GM23338 (cell line): ENCODE measurements at regions not wholly inside any gene's neighbourhood (a gene's known extent, or its start where the extent isn't known, plus 50 kb on each side); places are given as distances from the start of the nearest gene placed in this dataset.

Source experiments
- ATAC-seq: fragments of 200-7000 bp; cut with Tn5 transposase; 3 replicates; pipeline ENCODE4 v1.9.1; 2020
- DNase-seq: peaks from one replicate; pipeline ENCODE4 v3.0.0-alpha.2; 2015; ENCODE audit warnings: low spot score
- H2AFZ ChIP-seq: fragments of 200-600 bp; sonication (generic); 2 replicates; pipeline ENCODE4 v1.8.0; 2016; ENCODE audit warnings: antibody characterized with exemption, mild to moderate bottlenecking, moderate library complexity
- H3F3A ChIP-seq: fragments of 200-600 bp; sonication (generic); replicated peaks from 2 replicates; pipeline ENCODE4 v1.8.0; 2017; ENCODE audit warnings: antibody characterized with exemption, mixed run types, low read depth
- H3K27ac ChIP-seq: fragments of 200-600 bp; sonication (generic); 2 replicates; pipeline ENCODE4 v1.6.1; 2016; ENCODE audit warnings: low read depth
- H3K27me3 ChIP-seq: fragments of 200-600 bp; sonication (generic); 2 replicates; pipeline ENCODE4 v1.8.0; 2016; ENCODE audit warnings: mild to moderate bottlenecking, mixed run types, moderate library complexity; ENCODE audit not compliant: insufficient read depth
- H3K36me3 ChIP-seq: fragments of 200-600 bp; sonication (generic); 2 replicates; pipeline ENCODE4 v1.8.0; 2016; ENCODE audit warnings: mild to moderate bottlenecking; ENCODE audit not compliant: insufficient read depth
- H3K4me1 ChIP-seq: fragments of 200-600 bp; sonication (generic); 2 replicates; pipeline ENCODE4 v1.8.0; 2016; ENCODE audit warnings: mild to moderate bottlenecking, moderate library complexity; ENCODE audit not compliant: insufficient read depth
- H3K4me2 ChIP-seq: fragments of 200-600 bp; sonication (generic); 2 replicates; pipeline ENCODE4 v1.7.1; 2017; ENCODE audit warnings: mixed run types
- H3K4me3 ChIP-seq: fragments of 200-600 bp; sonication (generic); 2 replicates; pipeline ENCODE4 v1.6.1; 2016; ENCODE audit warnings: mixed run types
- H3K79me2 ChIP-seq: fragments of 200-600 bp; sonication (generic); replicated peaks from 2 replicates; pipeline ENCODE4 v1.8.0; 2017; ENCODE audit warnings: mild to moderate bottlenecking; ENCODE audit not compliant: insufficient read depth
- H3K9me2 ChIP-seq: fragments of 200-600 bp; sonication (generic); 2 replicates; pipeline ENCODE4 v1.8.0; 2017; ENCODE audit not compliant: insufficient read depth
- H4K20me1 ChIP-seq: fragments of 200-600 bp; sonication (generic); replicated peaks from 2 replicates; pipeline ENCODE4 v1.8.0; 2017; ENCODE audit warnings: mild to moderate bottlenecking; ENCODE audit not compliant: insufficient read depth
- H3K27ac Mint-ChIP-seq: 2 replicates; pipeline ENCODE4 v1.8.0; 2020; ENCODE audit warnings: inconsistent platforms, mild to moderate bottlenecking, moderate library complexity, mixed read lengths
- H3K27me3 Mint-ChIP-seq: 3 replicates; pipeline ENCODE4 v1.8.0; 2022; ENCODE audit warnings: low read depth, mild to moderate bottlenecking, moderate library complexity, mixed read lengths, inconsistent platforms; ENCODE audit not compliant: insufficient read depth, poor library complexity
- H3K36me3 Mint-ChIP-seq: 3 replicates; pipeline ENCODE4 v1.8.0; 2021; ENCODE audit warnings: low read depth, mild to moderate bottlenecking, inconsistent platforms, moderate library complexity, mixed read lengths
- H3K4me1 Mint-ChIP-seq: 3 replicates; pipeline ENCODE4 v1.8.0; 2020; ENCODE audit warnings: mild to moderate bottlenecking, inconsistent platforms, mixed read lengths
- H3K4me3 Mint-ChIP-seq: 3 replicates; pipeline ENCODE4 v1.8.0; 2021; ENCODE audit warnings: moderate library complexity, mild to moderate bottlenecking, inconsistent platforms, mixed read lengths
- H3K9me3 Mint-ChIP-seq: 3 replicates; pipeline ENCODE4 v1.8.0; 2020; ENCODE audit warnings: moderate library complexity, mild to moderate bottlenecking, inconsistent platforms, mixed read lengths
- CTCF ChIP-seq, 2 experiments: fragments of 200-600 bp in 1 of 2; sonication (generic) in 1 of 2; conservative IDR thresholded peaks; 2 replicates each; pipeline versions ENCODE4 v1.5.1 to v1.6.1; 2016 to 2017; ENCODE audit warnings: antibody characterized with exemption in 2 of 2, low read depth in 2 of 2, mild to moderate bottlenecking in 2 of 2, moderate library complexity in 1 of 2
- ETS1 ChIP-seq: IDR thresholded peaks from 2 replicates; pipeline ENCODE4 v1.6.1; 2016; ENCODE audit warnings: antibody characterized with exemption
- EZH2phosphoT487 ChIP-seq: fragments of 200-600 bp; sonication (generic); IDR thresholded peaks from one replicate; pipeline ENCODE4 v1.8.1; 2018; ENCODE audit warnings: antibody characterized with exemption; ENCODE audit not compliant: unreplicated experiment
- JUNB ChIP-seq: IDR thresholded peaks from one replicate; pipeline ENCODE4 v1.6.1; 2016; ENCODE audit warnings: antibody characterized with exemption; ENCODE audit not compliant: unreplicated experiment
- ZNF462 ChIP-seq: fragments of 250-450 bp; sonication (Bioruptor Pico); IDR thresholded peaks from 2 replicates; pipeline ENCODE4 v1.5.0; 2020; ENCODE audit warnings: mild to moderate bottlenecking, moderate library complexity

- H3K79me2 ChIP-seq, result no peaks in the 10 kb centered on the region
- peak overlapping the region; percentile 33; the same call in 1 of the 2 replicates for H2AFZ ChIP-seq
- no peaks in the 10 kb centered on the region for H3K9me2 ChIP-seq
- H3K27ac Mint-ChIP-seq, result no peak overlapping the region
- no peaks in the 10 kb centered on the region for H3K9me3 Mint-ChIP-seq
- H3K27ac ChIP-seq, result no peak overlapping the region
- no peaks in the 10 kb centered on the region for H3K36me3 ChIP-seq
- no peak for TF ChIP-seq ZNF462 (CRISPR knock-in tag)
- no peak for TF ChIP-seq ETS1
- TF ChIP-seq CTCF (conservative IDR thresholded peaks at IDR 0.05; ENCODE audit: low read depth in 2 of 2), result peak; percentile 96 to 99
- no peak for TF ChIP-seq JUNB
- no peak for TF ChIP-seq EZH2phosphoT487
- DNase-seq (peak; percentile 88), ATAC-seq (peak; percentile 87)
- H3K4me2 ChIP-seq, result no peak overlapping the region
- H3K27me3 ChIP-seq, result no peaks in the 10 kb centered on the region
- H3K36me3 Mint-ChIP-seq, result no peaks in the 10 kb centered on the region
- no peaks in the 10 kb centered on the region for H3K27me3 Mint-ChIP-seq
- H4K20me1 ChIP-seq, result no peaks in the 10 kb centered on the region
- peak overlapping the region; percentile 20; the same call in 1 of the 2 replicates for H3K4me3 ChIP-seq
- H3K4me1 ChIP-seq, result no peaks in the 10 kb centered on the region
- H3F3A ChIP-seq, result no peaks in the 10 kb centered on the region
- peaks cover 17% of the 10 kb centered on the region for H3K4me1 Mint-ChIP-seq
- no peak overlapping the region for H3K4me3 Mint-ChIP-seq
Measured at GRCh38 chr6:104525677-104526322, 333.9 kb downstream of the HACE1 start.
